OCI-LY3 (cell line): ENCODE measurements at regions not wholly inside any gene's neighbourhood (a gene's known extent, or its start where the extent isn't known, plus 50 kb on each side); places are given as distances from the start of the nearest gene placed in this dataset.

Source experiments
- CTCF ChIP-seq: fragments of 200-600, 300-600 bp; sonication (generic); IDR thresholded peaks from 2 replicates; pipeline ENCODE4 v1.5.1; 2014; ENCODE audit warnings: antibody characterized with exemption, low read length, low read depth
- EZH2phosphoT487 ChIP-seq: fragments of 200-600 bp; shearing (Covaris generic); IDR thresholded peaks from 2 replicates; pipeline ENCODE4 v1.6.1; 2018; ENCODE audit warnings: antibody characterized with exemption, mixed run types, low read depth

GRCh38 chr13:81172603-81173002 is 831.7 kb upstream of the SPRY2 start:
- no peak for TF ChIP-seq CTCF
- TF ChIP-seq EZH2phosphoT487: no peak
